MM.1S (cell line): ENCODE measurements at regions not wholly inside any gene's neighbourhood (a gene's known extent, or its start where the extent isn't known, plus 50 kb on each side); places are given as distances from the start of the nearest gene placed in this dataset.

Experiments
- DNase-seq: peaks from one replicate; pipeline ENCODE4 v3.0.0-alpha.2; 2015
- H2AFZ ChIP-seq: fragments of 300-600 bp; sonication (generic); 2 replicates; pipeline ENCODE4 v1.6.0; 2016; ENCODE audit warnings: antibody characterized with exemption, low read length
- H3F3A ChIP-seq: fragments of 300-600 bp; sonication (generic); 2 replicates; pipeline ENCODE4 v1.6.1; 2016; ENCODE audit warnings: mild to moderate bottlenecking, antibody characterized with exemption, low read length, moderate library complexity, mixed read lengths; ENCODE audit not compliant: insufficient read depth
- H3K27ac ChIP-seq: fragments of 300-600 bp; sonication (generic); 2 replicates; pipeline ENCODE4 v1.5.1; 2016; ENCODE audit warnings: mild to moderate bottlenecking, low read length
- H3K27me3 ChIP-seq: fragments of 300-600 bp; sonication (generic); replicated peaks from 2 replicates; pipeline ENCODE4 v1.6.0; 2016; ENCODE audit warnings: low read length; ENCODE audit not compliant: insufficient read depth
- H3K36me3 ChIP-seq: fragments of 300-600 bp; sonication (generic); replicated peaks from 2 replicates; pipeline ENCODE4 v1.6.1; 2016; ENCODE audit warnings: mild to moderate bottlenecking, low read length, mixed read lengths; ENCODE audit not compliant: insufficient read depth
- H3K4me1 ChIP-seq: fragments of 300-600 bp; sonication (generic); 2 replicates; pipeline ENCODE4 v1.6.1; 2016; ENCODE audit warnings: low read length, mixed read lengths
- H3K4me2 ChIP-seq: fragments of 300-600 bp; sonication (generic); 2 replicates; pipeline ENCODE4 v1.6.0; 2016; ENCODE audit warnings: low read depth, low read length
- H3K4me3 ChIP-seq: fragments of 300-600 bp; sonication (generic); 2 replicates; pipeline ENCODE4 v1.5.1; 2016; ENCODE audit warnings: low read length, mixed read lengths
- H3K79me2 ChIP-seq: fragments of 300-600 bp; sonication (generic); 2 replicates; pipeline ENCODE4 v1.6.1; 2016; ENCODE audit warnings: mixed run types, low read length, mixed read lengths
- H3K9ac ChIP-seq: fragments of 300-600 bp; sonication (generic); 2 replicates; pipeline ENCODE4 v1.6.1; 2016; ENCODE audit warnings: low read length, mixed read lengths
- H3K9me2 ChIP-seq: fragments of 300-600 bp; sonication (generic); replicated peaks from 2 replicates; pipeline ENCODE4 v1.6.1; 2016; ENCODE audit warnings: mild to moderate bottlenecking, low read length, mixed read lengths; ENCODE audit not compliant: insufficient read depth
- H3K9me3 ChIP-seq: fragments of 300-600 bp; sonication (generic); replicated peaks from 2 replicates; pipeline ENCODE4 v1.6.1; 2016; ENCODE audit warnings: mild to moderate bottlenecking, low read length, mixed read lengths; ENCODE audit not compliant: insufficient read depth
- H4K20me1 ChIP-seq: fragments of 300-600 bp; sonication (generic); 2 replicates; pipeline ENCODE4 v1.6.1; 2016; ENCODE audit warnings: mild to moderate bottlenecking, low read length, moderate library complexity, mixed read lengths; ENCODE audit not compliant: insufficient read depth
- CTCF ChIP-seq: fragments of 300-600 bp; sonication (generic); IDR thresholded peaks from 2 replicates; pipeline ENCODE4 v1.5.1; 2016; ENCODE audit warnings: antibody characterized with exemption, low read length, mixed read lengths
- EZH2 ChIP-seq: fragments of 300-600 bp; sonication (generic); optimal IDR thresholded peaks from 2 replicates; pipeline ENCODE3; 2017; ENCODE audit warnings: low read depth, mild to moderate bottlenecking, antibody characterized with exemption, low read length, mixed read lengths
- EZH2phosphoT487 ChIP-seq: fragments of 300-600 bp; sonication (generic); IDR thresholded peaks from 2 replicates; pipeline ENCODE4 v1.6.1; 2018; ENCODE audit warnings: antibody characterized with exemption, low read length

GRCh38 chr10:111297351-111297848 is 220.6 kb downstream of the ADRA2A start:
- Histone ChIP-seq H4K20me1 (no peaks in the 10 kb centered on the region), H3K4me3 (no peak overlapping the region), H3K4me1 (no peaks in the 10 kb centered on the region), H2AFZ (no peak overlapping the region), H3K79me2 (no peaks in the 10 kb centered on the region), H3K4me2 (no peak overlapping the region), H3K27ac (no peak overlapping the region), H3K9ac (no peak overlapping the region), H3K36me3 (no peaks in the 10 kb centered on the region), H3K9me2 (no peaks in the 10 kb centered on the region), H3K27me3 (no peaks in the 10 kb centered on the region), H3F3A (no peaks in the 10 kb centered on the region), H3K9me3 (no peaks in the 10 kb centered on the region)
- no peak for TF ChIP-seq CTCF
- no peak for TF ChIP-seq EZH2phosphoT487
- no peak for TF ChIP-seq EZH2
- no peak for DNase-seq

GRCh38 chr10:111298031-111298430 is 221.2 kb downstream of the ADRA2A start:
- Histone ChIP-seq H3K4me3 (no peak overlapping the region), H3K27me3 (no peaks in the 10 kb centered on the region), H3K9me2 (no peaks in the 10 kb centered on the region), H3K4me1 (no peaks in the 10 kb centered on the region), H2AFZ (no peak overlapping the region), H3K9ac (no peak overlapping the region), H3K27ac (no peak overlapping the region), H4K20me1 (no peaks in the 10 kb centered on the region), H3K79me2 (no peaks in the 10 kb centered on the region), H3K9me3 (no peaks in the 10 kb centered on the region), H3K36me3 (no peaks in the 10 kb centered on the region), H3F3A (no peaks in the 10 kb centered on the region), H3K4me2 (no peak overlapping the region)
- TF ChIP-seq EZH2, result no peak
- TF ChIP-seq CTCF, result no peak
- TF ChIP-seq EZH2phosphoT487, result no peak
- DNase-seq, result no peak

GRCh38 chr10:111299037-111299436 is 222.2 kb downstream of the ADRA2A start:
- H3F3A ChIP-seq, result no peaks in the 10 kb centered on the region
- no peaks in the 10 kb centered on the region for H4K20me1 ChIP-seq
- no peak overlapping the region for H3K4me2 ChIP-seq
- H3K27ac ChIP-seq, result no peak overlapping the region
- no peaks in the 10 kb centered on the region for H3K27me3 ChIP-seq
- no peaks in the 10 kb centered on the region for H3K79me2 ChIP-seq
- H3K9ac ChIP-seq, result no peak overlapping the region
- H2AFZ ChIP-seq, result no peak overlapping the region
- no peak overlapping the region for H3K4me3 ChIP-seq
- no peaks in the 10 kb centered on the region for H3K36me3 ChIP-seq
- no peak for DNase-seq
- no peaks in the 10 kb centered on the region for H3K4me1 ChIP-seq
- no peaks in the 10 kb centered on the region for H3K9me3 ChIP-seq
- TF ChIP-seq EZH2 (no peak), CTCF (no peak), EZH2phosphoT487 (no peak)
- no peaks in the 10 kb centered on the region for H3K9me2 ChIP-seq
